ENCODE measurements at regions not wholly inside any gene's neighbourhood (a gene's known extent, or its start where the extent isn't known, plus 50 kb on each side); places are given as distances from the start of the nearest gene placed in this dataset.

DNA sequence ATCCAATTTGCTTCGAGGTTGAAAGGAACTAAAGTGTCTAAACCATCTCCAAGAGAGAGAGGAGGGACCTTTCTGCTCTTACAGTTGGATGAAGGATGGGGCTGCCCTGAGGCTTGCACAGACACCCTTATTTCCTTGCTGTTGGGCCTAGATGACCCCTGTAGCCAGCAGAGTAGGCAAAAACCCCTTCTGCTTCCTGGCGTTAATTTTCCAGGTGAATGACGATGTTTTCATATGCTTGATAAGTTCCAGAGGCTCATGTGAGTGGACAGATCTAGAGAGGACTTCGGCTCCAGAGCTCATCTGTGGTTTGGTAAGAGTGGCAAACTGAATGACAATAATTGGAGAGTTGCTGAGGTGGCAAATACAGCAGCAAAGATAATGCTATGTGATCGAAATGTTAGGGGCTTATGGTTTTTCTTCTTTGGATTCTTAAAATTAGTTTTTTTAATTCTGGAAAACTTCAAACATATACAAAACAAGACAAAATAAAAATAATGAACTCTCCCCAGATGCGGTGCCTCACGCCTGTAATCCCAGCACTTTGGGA lies 98.6 kb upstream of the MAP4K3 start:
- Histone ChIP-seq H3K27ac (ENCODE audit: low read depth, low read length, severe bottlenecking) (no peak overlapping the region), H3K36me3 (ENCODE audit: control insufficient read depth, insufficient read depth, low read length) (no peaks in the 10 kb centered on the region), H3K4me3 (ENCODE audit: extremely low read depth, insufficient read depth, low read length, poor library complexity, severe bottlenecking) (no peak overlapping the region), H3K4me1 (ENCODE audit: control insufficient read depth, insufficient read depth, low read length, poor library complexity, severe bottlenecking) (peaks cover 6% of the 10 kb centered on the region), H3K9me3 (ENCODE audit: control insufficient read depth, low read length) (no peaks in the 10 kb centered on the region)
- 85 to 92% methylated on average over 5 to 7 of the region's 7 CpGs for WGBS, 2 experiments (ENCODE audit: insufficient coverage in 2 of 2)

DNA sequence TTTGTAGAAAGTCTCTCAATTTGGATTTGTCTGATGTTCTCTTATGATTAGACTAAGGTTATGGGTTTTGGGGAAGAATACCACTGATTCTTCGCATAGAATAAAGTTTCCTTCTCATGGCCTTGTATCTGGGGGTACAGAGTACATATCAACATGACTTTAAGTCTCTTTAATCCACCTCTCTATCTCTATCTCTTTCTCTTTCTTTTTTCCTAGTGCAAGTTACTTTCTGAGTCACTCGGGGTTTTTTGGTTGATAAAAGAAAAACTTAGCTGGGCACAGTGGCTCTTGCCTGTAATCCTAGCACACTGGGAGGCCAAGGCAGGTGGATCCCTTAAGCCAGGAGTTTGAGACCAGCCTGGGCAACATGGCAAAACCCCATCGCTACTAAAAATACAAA lies 100.1 kb upstream of the MAP4K3 start:
- 90 to 100% methylated on average over 1 to 2 of the region's 3 CpGs for WGBS, 2 experiments (ENCODE audit: insufficient coverage in 2 of 2)
- H3K4me1 ChIP-seq (ENCODE audit: control insufficient read depth, insufficient read depth, low read length, poor library complexity, severe bottlenecking), result peaks cover 11% of the 10 kb centered on the region

DNA sequence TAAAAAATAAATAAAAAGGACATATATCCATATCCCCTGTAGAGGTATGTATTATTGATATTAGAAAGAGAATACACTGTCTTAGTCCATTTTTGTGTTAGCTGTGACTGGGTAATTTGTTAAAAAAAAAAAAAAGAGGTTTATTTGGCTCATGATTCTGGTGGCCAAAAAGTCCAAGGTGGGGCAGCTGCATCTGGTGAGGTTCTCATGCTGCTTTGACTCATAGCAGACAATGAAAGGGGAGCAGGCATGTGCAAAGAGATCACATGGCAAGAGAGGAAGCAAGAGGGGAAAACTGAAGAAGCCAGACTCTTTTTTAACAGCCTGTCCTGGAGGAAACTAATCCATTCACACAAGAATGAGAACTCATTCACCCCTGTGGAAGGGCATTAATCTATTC lies 101.6 kb upstream of the MAP4K3 start:
- Histone ChIP-seq H3K36me3 (ENCODE audit: control insufficient read depth, insufficient read depth, low read length) (no peaks in the 10 kb centered on the region), H3K4me1 (ENCODE audit: control insufficient read depth, insufficient read depth, low read length, poor library complexity, severe bottlenecking) (peaks cover 10% of the 10 kb centered on the region), H3K4me3 (ENCODE audit: extremely low read depth, insufficient read depth, low read length, poor library complexity, severe bottlenecking) (no peak overlapping the region), H3K27ac (ENCODE audit: low read depth, low read length, severe bottlenecking) (no peak overlapping the region), H3K9me3 (ENCODE audit: control insufficient read depth, low read length) (no peaks in the 10 kb centered on the region)

More for the DNA sequence above, 100.1 kb upstream of the MAP4K3 start:
- H3K9me3 ChIP-seq (ENCODE audit: control insufficient read depth, low read length), result no peaks in the 10 kb centered on the region
- no peaks in the 10 kb centered on the region for H3K36me3 ChIP-seq (ENCODE audit: control insufficient read depth, insufficient read depth, low read length)
- no peak overlapping the region for H3K27ac ChIP-seq (ENCODE audit: low read depth, low read length, severe bottlenecking)
- no peak overlapping the region for H3K4me3 ChIP-seq (ENCODE audit: extremely low read depth, insufficient read depth, low read length, poor library complexity, severe bottlenecking)

DNA sequence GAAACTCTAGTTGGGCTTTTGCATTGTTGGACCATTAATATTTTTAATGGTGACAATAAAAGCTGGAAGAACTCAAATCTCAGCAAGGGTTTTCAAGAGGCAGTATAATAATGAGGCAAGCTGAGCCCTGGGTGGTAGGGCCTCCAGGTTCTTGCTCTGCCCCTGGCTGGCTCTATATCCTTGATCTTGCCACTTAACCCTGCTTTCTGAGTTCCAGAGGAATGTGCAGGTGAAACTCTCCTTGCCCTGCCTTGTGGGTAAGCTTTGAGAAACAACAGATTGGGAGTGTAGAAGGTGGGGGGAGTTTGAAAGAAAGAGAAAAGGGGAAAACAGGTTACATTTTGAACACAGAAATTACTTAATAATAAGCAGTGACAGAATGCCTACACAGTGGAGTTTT lies 103.3 kb upstream of the MAP4K3 start:
- Histone ChIP-seq H3K4me3 (ENCODE audit: extremely low read depth, insufficient read depth, low read length, poor library complexity, severe bottlenecking) (no peak overlapping the region), H3K9me3 (ENCODE audit: control insufficient read depth, low read length) (no peaks in the 10 kb centered on the region), H3K36me3 (ENCODE audit: control insufficient read depth, insufficient read depth, low read length) (no peaks in the 10 kb centered on the region), H3K4me1 (ENCODE audit: control insufficient read depth, insufficient read depth, low read length, poor library complexity, severe bottlenecking) (peaks cover 6% of the 10 kb centered on the region), H3K27ac (ENCODE audit: low read depth, low read length, severe bottlenecking) (peak overlapping the region; percentile 50)

DNA sequence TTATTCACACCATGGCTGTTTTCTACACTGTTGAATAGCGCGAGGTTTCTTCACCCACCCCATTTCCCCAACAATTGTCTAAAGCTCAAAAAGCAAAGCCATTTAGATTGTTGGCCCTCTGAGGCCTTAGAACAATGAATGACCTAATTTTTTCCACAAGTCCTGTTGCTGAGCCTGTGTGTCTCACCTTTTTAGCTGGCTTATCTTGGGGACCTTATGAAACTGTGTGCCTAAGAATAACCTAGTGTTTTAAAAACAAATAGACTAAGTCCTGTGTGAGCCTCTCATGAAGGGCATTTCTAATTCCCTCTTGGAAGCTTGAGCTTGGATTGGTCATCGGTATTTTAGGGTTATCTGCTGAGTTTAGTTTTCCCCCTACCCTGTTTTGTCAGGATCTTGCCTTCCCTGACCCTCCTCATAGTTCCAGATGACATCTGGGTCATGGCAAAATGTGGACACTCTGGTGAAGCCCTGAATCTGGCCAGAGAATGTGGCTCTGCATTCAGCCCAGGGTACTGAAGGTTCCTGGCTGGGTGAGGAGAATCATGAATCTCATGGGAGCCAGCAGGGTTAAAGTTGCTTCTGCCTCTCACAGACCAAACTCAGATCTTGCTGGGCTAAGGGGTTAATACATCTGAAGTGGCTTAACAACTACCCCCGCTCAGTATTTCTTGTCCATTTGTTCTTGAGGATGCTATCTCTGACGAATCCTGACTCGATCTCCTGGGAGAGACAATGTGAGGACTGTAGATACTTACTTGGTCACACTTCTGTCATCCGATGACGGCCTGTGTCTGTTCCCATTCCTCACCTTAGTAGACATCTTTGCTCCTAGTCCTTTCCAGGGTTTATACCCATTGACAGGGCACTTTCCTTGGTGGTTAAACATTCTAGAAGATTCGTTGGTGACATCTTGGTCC lies 104.2 kb upstream of the MAP4K3 start:
- Histone ChIP-seq H3K27ac (ENCODE audit: low read depth, low read length, severe bottlenecking) (peak overlapping the region; percentile 50), H3K36me3 (ENCODE audit: control insufficient read depth, insufficient read depth, low read length) (no peaks in the 10 kb centered on the region), H3K9me3 (ENCODE audit: control insufficient read depth, low read length) (no peaks in the 10 kb centered on the region), H3K4me3 (ENCODE audit: extremely low read depth, insufficient read depth, low read length, poor library complexity, severe bottlenecking) (no peak overlapping the region), H3K4me1 (ENCODE audit: control insufficient read depth, insufficient read depth, low read length, poor library complexity, severe bottlenecking) (peaks cover 6% of the 10 kb centered on the region)
- WGBS, 2 experiments (ENCODE audit: insufficient coverage in 2 of 2), result 92 to 98% methylated on average over 7 to 8 of the region's 9 CpGs

DNA sequence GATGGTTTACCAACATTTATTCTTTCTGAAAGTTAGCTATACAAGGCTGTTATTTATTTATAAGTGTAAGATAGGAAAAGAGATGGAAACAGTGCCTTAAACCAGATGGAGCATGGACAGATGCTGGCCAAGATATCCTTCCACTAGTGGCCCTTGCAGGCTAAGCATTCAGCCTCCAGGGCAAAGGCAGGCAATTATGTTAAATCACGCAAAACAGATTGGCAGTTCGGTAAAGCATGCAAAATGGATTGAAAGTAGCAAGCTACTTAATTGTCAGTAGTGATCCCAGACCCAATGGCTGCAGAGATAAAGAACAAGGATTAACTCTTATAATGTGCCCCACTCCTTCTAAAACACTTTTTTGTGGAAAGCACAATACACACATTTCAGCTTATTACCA lies 105.4 kb upstream of the MAP4K3 start:
- Histone ChIP-seq H3K27ac (ENCODE audit: low read depth, low read length, severe bottlenecking) (no peak overlapping the region), H3K9me3 (ENCODE audit: control insufficient read depth, low read length) (no peaks in the 10 kb centered on the region), H3K36me3 (ENCODE audit: control insufficient read depth, insufficient read depth, low read length) (no peaks in the 10 kb centered on the region), H3K4me1 (ENCODE audit: control insufficient read depth, insufficient read depth, low read length, poor library complexity, severe bottlenecking) (peaks cover 6% of the 10 kb centered on the region), H3K4me3 (ENCODE audit: extremely low read depth, insufficient read depth, low read length, poor library complexity, severe bottlenecking) (no peak overlapping the region)
- WGBS, 2 experiments (ENCODE audit: insufficient coverage in 2 of 2), result 85 to 90% methylated on average over 2 of the region's 2 CpGs

DNA sequence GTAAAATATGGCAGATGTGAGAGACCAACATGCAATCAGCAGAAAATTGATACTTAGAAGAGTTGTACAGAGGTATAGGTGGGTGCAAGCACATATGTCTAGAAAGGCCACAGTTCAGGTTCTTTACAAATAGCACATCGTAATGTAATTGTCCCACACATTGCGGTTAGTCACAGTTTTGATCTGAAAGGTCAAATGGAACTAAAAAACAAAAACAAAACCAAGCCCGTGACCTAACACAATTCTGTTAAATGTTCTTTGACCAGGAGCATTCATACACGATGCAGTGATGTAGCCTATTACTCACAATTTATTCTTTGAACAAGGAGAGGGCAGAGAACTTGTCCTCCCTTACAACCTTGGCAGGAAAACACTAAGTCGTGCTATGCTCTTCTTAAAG lies 108.9 kb upstream of the MAP4K3 start:
- Histone ChIP-seq H3K9me3 (ENCODE audit: control insufficient read depth, low read length) (no peaks in the 10 kb centered on the region), H3K4me3 (ENCODE audit: extremely low read depth, insufficient read depth, low read length, poor library complexity, severe bottlenecking) (no peak overlapping the region), H3K4me1 (ENCODE audit: control insufficient read depth, insufficient read depth, low read length, poor library complexity, severe bottlenecking) (peaks cover 6% of the 10 kb centered on the region), H3K27ac (ENCODE audit: low read depth, low read length, severe bottlenecking) (no peak overlapping the region), H3K36me3 (ENCODE audit: control insufficient read depth, insufficient read depth, low read length) (no peaks in the 10 kb centered on the region)
- WGBS, 2 experiments (ENCODE audit: insufficient coverage in 2 of 2), result 96 to 100% methylated on average over 3 to 5 of the region's 5 CpGs

DNA sequence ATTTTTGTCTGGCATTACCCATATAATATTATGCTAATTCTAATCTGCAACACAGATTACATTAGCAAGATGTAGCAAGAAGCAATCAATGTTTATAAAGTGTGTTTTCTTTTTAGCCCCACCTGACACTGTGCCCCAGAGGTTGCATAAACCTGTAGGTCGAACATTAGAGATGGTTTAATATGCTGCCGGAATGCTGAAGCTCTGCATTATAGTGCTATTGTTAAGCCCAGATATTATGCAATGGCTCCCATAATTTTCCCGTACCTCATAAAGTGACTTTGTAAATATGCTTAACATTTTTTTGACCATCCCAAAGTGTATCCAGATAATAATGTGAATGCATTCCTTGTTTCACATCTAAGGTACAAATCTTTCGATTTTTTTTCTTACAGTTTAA lies 109.3 kb upstream of the MAP4K3 start:
- Histone ChIP-seq H3K9me3 (ENCODE audit: control insufficient read depth, low read length) (no peaks in the 10 kb centered on the region), H3K4me1 (ENCODE audit: control insufficient read depth, insufficient read depth, low read length, poor library complexity, severe bottlenecking) (peaks cover 8% of the 10 kb centered on the region), H3K4me3 (ENCODE audit: extremely low read depth, insufficient read depth, low read length, poor library complexity, severe bottlenecking) (no peak overlapping the region), H3K36me3 (ENCODE audit: control insufficient read depth, insufficient read depth, low read length) (no peaks in the 10 kb centered on the region), H3K27ac (ENCODE audit: low read depth, low read length, severe bottlenecking) (no peak overlapping the region)
- WGBS, 2 experiments (ENCODE audit: insufficient coverage in 2 of 2), result 94% methylated on average over 3 of the region's 4 CpGs; no CpG with 5 or more reads in 1 of the 2 experiments

DNA sequence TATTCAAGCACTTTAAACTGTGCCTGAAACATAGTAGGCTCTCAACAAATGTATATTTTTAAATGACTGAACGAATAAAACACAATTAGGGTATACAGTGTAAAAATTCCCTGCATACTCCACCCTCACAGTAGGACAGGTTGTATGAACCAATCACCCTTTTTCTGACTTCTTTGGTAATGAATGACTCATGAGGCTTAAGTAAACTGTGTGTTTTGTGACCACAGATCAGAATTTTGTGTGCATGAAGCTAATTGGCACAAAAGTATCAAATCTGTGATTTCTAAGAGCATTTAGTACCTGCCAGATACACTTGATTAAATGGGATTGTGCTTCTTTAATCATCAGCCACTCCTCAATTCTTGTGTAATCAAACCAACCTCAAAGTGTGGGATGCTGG lies 109.9 kb upstream of the MAP4K3 start:
- no CpG with 5 or more reads among the region's 1 CpG for WGBS, 2 experiments (ENCODE audit: insufficient coverage in 2 of 2)
- Histone ChIP-seq H3K9me3 (ENCODE audit: control insufficient read depth, low read length) (no peaks in the 10 kb centered on the region), H3K36me3 (ENCODE audit: control insufficient read depth, insufficient read depth, low read length) (no peaks in the 10 kb centered on the region), H3K4me1 (ENCODE audit: control insufficient read depth, insufficient read depth, low read length, poor library complexity, severe bottlenecking) (peaks cover 6% of the 10 kb centered on the region), H3K4me3 (ENCODE audit: extremely low read depth, insufficient read depth, low read length, poor library complexity, severe bottlenecking) (no peak overlapping the region), H3K27ac (ENCODE audit: low read depth, low read length, severe bottlenecking) (no peak overlapping the region)

DNA sequence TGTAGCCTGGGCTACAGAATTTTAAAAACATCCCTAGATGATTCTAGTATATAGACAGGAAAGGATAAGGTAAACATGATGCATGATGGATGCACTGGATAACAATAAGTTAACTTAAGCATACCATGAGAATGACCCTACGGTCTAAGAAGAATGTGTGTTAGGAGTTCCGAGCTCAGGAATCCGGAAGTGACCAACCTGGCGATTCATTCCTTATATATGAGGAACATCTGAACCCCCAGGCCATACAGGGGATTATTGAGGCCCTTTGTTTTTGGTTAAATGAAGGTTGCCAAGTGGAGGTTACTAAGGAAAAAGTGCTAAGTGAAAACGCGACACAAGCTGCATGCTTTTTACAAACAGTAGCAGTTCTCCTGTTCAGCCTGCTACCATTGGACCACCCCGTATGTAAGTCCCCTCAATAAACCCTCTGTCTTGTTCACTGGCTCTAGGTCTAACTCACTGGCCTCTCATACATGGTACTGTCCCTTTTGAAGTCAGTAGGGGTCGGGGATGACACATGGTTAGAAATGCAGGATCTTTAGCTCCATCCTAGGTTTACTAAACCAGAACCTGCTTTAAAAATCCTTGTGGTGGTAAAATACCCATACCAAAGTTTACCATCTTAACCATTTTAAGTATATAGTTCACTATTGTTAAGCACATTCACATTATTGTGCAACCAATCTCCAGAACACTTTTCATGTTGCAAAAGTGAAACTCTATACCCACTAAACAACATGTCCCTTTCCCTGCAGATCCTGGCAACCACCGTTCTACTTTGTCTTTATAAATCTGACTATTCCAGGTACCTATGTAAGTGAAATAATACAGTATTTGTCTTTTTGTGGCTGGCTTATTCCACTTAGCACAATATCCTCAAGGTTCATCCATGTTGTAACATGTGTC lies 111.0 kb upstream of the MAP4K3 start:
- Histone ChIP-seq H3K9me3 (ENCODE audit: control insufficient read depth, low read length) (no peaks in the 10 kb centered on the region), H3K36me3 (ENCODE audit: control insufficient read depth, insufficient read depth, low read length) (no peaks in the 10 kb centered on the region), H3K27ac (ENCODE audit: low read depth, low read length, severe bottlenecking) (no peak overlapping the region), H3K4me3 (ENCODE audit: extremely low read depth, insufficient read depth, low read length, poor library complexity, severe bottlenecking) (no peak overlapping the region), H3K4me1 (ENCODE audit: control insufficient read depth, insufficient read depth, low read length, poor library complexity, severe bottlenecking) (peaks cover 6% of the 10 kb centered on the region)
- WGBS, 2 experiments (ENCODE audit: insufficient coverage in 2 of 2), result 94 to 95% methylated on average over 7 of the region's 9 CpGs

All from mesodermal cell (in vitro differentiated cells).